Activated T-helper 1 cell treated with anti-CD3 and anti-CD28 coated beads, Interleukin-2, amount 50 U/mL, for 16 hours (primary cell): ENCODE measurements at regions not wholly inside any gene's neighbourhood (a gene's known extent, or its start where the extent isn't known, plus 50 kb on each side); places are given as distances from the start of the nearest gene placed in this dataset.
"Not testable (repeated sequence)": the region's sequence is repeated elsewhere in the genome, so short reads cannot be mapped to it uniquely, and the experiment has no call there.

Experiments
- DNase-seq, 2 donors: peaks; one replicate each; pipeline ENCODE4 v3.0.0-alpha.2; 2020; ENCODE audit warnings: low read depth in 1 of 2, low spot score in 1 of 2

DNA sequence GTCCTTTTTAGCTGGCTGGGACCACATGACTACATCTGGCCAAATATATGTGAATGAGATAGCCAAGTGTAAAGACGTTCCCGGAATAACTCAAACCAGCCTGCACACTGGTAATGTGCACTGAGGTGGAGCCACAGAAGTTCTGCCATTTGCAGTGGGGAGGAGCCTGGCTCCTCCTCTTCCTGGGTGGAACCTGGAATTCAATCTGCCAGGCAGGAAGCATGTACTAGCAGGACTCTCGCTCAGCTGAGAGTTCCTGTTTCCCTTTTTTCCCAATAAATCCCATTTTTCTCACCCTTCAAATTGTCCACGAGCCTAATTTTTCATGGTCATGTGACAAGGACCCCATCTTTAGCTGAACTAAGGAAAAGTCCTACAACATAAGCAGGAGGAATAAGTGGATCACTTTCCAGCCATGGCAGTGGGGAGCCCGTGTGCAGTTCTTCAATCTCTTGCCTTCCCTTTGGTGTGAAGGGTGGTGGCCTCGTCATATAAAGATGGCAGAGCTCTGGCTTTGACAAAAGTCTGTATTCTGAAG, 183.2 kb downstream of the UXS1 start:
- no peak for DNase-seq

GRCh38 chr2:106009096-106009495, 185.0 kb downstream of the UXS1 start:
- DNase-seq, result no peak

DNA sequence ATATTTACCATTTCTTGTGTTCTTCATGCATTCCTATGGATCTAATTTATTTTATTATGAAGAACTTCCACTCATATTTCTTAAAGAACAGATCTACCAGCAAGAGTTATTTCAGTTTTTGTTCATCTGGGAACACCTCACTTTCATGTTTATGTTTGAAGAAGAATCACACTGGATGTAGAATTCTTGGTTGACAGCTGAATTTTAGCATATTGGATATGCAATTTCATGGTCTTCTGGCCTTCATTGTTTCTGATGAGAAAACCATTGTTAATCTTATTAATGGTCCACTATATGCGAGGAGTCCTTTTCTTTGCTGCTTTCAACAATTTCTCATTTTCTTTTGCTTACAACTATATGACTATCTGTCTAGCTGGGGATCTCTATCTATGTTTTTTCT, 189.2 kb downstream of the UXS1 start:
- no peak for DNase-seq

DNA sequence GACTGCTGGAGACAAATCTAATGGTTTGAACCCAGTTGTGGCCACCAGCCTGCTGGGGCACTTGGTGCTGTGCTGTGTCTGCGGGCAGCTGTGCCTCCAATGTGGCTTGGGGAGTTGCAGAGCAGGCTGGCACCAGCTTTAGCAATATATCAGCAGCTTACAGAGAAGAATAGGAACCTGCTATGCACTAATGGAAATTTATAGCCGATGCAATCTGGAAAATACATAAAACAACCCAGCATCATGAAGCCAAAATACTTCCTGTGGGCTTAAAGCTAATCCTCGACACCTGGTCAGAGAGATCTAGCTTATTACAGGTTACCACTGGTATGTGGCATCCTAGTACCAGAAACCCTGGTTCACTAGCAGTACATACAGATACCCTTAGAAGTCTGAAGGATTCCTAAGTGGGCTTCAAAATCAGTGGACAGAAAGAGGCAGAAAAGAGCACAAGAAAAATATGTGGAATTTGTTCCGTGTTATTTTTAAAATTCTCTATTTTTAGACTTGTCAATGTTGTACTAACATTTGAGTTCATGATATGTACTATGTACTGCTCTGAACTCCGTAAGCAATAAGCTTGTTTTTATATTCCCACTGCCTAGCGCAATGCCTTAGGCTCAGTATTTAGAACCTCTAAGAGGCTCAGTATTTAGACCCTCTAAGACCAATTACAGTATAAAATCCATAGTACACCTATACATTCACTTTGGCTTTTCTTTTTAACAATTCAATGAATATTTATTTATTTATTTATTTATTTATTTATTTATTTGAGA, 194.7 kb downstream of the UXS1 start:
- DNase-seq, result no peak

GRCh38 chr2:105997711-105998110, 196.4 kb downstream of the UXS1 start:
- DNase-seq, result no peak

- no peak for DNase-seq
Observed at GRCh38 chr2:105990624-105991023, 203.5 kb downstream of the UXS1 start.

DNA sequence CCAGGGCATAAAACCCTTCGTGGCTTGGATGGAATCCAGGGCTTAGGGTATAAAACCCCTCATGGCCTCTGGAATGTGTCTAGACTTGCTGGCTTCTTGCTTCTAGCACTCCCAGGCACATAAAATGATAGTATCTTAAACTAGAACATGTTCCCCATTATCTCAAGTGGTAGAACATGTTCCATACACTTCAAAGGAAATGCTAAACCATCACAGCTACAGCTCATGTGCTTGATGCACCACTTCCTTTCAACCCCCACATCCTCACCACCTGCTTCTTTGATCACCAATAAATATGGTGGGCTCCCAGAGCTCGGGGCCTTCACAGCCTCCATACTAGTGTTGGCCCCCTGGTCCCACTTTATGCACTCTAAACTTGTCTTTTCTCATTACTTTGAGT, 204.3 kb downstream of the UXS1 start:
- DNase-seq, result not testable (repeated sequence)

DNA sequence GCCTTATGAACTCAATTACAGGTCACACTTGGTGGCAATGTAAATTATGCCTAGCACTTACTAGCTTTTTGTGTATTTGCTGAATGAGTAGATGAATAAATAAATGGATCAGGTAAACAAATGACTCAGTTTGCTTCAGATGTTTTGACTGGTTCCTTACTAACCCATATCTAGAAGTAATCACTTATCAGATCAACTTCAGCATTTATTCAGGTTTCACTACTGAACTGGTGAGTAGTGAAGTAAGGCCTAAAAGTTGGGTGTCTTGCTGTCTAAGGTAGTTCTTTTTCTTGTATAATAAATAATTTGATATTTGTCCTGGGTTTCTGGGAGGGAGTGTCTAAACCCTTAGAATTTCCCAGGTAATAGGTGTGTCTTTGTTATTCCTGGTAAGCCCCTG, 205.0 kb downstream of the UXS1 start:
- no peak for DNase-seq

- no peak for DNase-seq
Observed at GRCh38 chr2:105977807-105978206, 216.3 kb downstream of the UXS1 start.

DNA sequence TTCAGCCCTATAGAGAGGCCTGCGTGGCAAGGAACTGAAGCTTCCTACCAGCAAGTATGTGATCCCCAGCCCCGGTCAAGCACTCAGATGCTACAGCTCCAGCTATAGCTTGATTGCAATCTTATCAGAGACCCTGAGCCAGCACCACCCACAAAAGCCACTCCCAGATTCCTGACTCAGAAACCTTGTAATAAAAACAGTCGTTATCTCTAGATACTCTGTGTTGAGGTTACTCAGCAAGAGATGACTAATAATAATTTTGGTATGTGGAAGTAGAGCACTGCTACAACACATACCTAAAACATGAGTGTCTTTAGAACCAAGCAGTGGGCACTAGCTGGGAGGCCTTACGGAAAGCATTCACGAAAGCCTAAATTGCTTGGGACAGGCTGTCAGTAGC, 216.9 kb downstream of the UXS1 start:
- no peak for DNase-seq

DNA sequence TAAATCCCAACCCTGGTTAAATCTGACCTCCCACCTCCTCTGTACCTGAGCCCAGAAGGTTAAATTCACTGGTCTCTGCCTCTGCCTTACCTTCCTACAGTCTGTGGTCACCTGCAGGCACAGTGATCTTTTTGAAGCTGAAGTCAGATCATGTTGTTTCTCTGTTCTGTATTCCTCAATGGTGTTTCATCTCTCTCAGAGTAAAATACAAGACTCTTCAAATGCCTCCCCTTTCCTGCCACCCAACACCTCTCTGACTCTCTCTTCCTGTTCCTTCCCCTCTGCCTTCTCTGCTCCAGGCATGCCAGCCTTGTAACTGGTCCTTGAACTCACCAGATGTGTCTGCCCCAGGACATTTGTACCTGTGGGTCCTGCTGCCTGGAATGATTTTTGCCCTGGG, 219.3 kb downstream of the UXS1 start:
- no peak for DNase-seq

- DNase-seq, result no peak
Observed at GRCh38 chr2:105972927-105973326, 221.2 kb downstream of the UXS1 start.

- no peak for DNase-seq
Observed at GRCh38 chr2:105972246-105972645, 221.9 kb downstream of the UXS1 start.

GRCh38 chr2:105969552-105969951, 224.5 kb downstream of the UXS1 start:
- no peak for DNase-seq

- DNase-seq, result no peak
Observed at GRCh38 chr2:105962221-105962620, 217.5 kb downstream of the NCK2 start.

DNA sequence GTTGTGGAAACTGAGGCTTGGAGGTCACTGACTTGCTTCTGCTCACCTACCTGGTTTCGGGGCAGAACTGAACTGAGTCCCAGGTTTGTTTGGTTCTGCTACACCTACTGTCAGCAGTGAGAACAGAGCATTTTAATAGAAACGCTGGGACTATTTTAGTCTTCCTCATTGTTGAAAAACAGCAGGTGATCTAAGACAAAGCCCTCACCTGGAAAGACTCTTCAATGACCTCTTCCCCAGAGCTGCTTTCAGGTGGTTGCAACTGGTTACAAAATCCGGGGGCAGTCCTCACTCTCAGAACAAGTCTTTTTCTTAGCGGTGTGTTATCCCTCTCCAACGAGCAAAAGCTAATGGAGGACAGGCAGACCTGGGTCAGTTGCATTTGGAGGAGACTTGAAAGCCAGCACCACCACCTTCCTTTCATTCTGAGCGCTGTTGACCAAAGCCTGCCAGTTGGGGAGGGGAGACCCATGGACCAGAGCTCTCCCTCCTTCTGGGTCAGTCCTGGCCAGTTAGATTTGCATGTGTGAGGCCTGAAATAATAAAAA, 217.0 kb downstream of the NCK2 start:
- DNase-seq, result no peak

- no peak for DNase-seq
Observed at GRCh38 chr2:105959357-105959756, 214.6 kb downstream of the NCK2 start.

GRCh38 chr2:105954891-105955290, 210.2 kb downstream of the NCK2 start:
- no peak for DNase-seq

DNA sequence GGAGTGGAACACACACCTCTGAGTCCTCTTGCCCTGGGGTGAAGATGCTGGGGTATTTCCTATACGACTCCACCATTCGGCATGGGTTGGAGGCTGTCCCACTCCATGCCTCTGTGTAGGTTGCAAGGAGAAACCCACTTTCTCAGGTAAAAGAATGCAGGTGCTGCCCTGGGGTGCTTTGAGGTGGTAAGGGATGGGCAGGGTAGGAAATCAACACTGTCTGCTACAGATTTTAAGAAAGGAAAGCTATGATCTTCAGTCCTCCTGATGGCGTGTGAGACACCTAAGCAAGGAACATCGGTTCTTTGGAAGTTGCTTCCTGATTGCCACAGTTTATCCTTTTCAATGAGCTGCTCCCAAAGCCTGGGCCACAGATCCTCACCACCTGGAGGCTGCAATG, 209.2 kb downstream of the NCK2 start:
- DNase-seq, result no peak

GRCh38 chr2:105952131-105952530, 207.4 kb downstream of the NCK2 start:
- no peak for DNase-seq

GRCh38 chr2:105951384-105951694, 206.6 kb downstream of the NCK2 start:
- no peak for DNase-seq

- no peak for DNase-seq
Observed at GRCh38 chr2:105950521-105951383, 206.0 kb downstream of the NCK2 start.
